HG02759 (cell line): ENCODE measurements at regions not wholly inside any gene's neighbourhood (a gene's known extent, or its start where the extent isn't known, plus 50 kb on each side); places are given as distances from the start of the nearest gene placed in this dataset.

Experiments used
- ATAC-seq: cut with Tn5 transposase; IDR thresholded peaks from one replicate; pipeline ENCODE4 v1.9.1; 2021; ENCODE audit warnings: mild to moderate bottlenecking, moderate library complexity; ENCODE audit not compliant: unreplicated experiment

DNA sequence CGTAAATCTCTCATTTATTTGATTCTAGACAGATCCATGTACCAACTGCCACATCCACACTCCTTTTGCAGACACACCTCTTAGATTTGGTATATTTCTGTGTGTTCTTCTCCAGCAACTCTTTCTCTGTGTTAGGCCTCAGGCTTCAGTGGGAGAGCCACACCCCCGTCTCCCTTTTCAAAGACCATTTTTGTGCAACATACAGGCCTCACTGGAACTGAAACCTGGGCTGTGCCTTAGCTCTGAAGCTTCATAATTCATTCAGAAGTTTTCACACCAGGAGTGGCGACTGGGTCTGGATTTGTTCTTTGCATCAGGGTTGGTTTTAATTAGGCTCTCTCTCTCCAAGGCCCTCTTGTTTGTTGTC is 170.2 kb downstream of the THBS2 start:
- ATAC-seq = no peak

- ATAC-seq = no peak
Observed at GRCh38 chr6:169082817-169083507, 170.7 kb downstream of the THBS2 start.

GRCh38 chr6:169082093-169082492 is 171.6 kb downstream of the THBS2 start:
- no peak for ATAC-seq

GRCh38 chr6:169081248-169081647 is 172.4 kb downstream of the THBS2 start:
- no peak for ATAC-seq

DNA sequence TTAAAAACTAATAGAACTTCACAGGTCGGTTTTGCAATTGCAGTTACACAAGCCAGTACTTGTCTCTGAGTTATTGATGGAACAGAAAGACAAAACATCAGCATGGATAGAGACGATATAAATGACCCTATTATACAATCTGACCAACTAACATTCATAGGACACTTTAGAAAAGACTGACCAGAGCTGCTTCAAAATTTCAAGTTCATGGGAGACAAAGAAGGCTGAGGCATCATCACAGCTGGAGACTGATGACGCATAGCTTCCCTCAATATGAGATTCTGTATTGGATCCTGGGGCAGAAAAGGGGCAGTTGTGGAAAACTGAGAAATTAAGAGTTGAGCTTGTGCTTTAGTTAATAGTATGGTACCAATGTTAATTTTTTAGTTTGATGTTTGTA is 174.0 kb downstream of the THBS2 start:
- ATAC-seq = no peak

DNA sequence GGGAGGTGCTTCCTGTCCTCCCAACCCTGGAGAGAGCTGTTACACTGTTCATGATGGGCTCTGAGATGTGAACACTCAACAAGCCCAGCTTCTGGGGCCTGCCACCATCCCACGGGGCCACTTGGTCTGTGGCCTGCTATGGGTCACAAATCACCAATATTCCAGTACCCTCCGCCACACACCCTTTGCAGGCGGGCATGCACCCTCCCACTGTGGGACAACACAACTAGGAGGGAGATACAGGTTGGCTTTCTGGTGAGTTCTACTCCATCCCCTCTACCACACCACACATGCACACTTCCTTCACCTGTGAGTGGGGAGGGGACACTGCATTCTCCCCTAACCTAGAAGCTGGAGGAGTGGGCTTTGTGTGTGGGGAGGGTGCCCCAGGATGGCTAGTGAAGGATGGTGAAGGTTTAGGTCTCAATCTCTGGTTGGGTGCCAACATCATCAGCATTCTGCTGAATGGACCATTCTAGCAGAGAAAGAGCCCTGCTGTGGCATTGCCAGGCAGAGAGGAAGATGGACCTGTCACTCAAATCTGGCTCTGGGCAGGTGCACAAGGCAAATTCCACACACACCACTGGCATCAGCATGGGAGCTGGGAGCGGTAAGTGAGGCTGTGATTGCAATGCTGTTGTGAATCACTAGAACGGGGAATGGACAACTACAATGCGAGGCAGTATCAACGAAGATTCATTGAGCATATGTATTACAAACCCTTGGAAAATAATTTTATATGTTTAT is 175.1 kb downstream of the THBS2 start:
- no peak for ATAC-seq

DNA sequence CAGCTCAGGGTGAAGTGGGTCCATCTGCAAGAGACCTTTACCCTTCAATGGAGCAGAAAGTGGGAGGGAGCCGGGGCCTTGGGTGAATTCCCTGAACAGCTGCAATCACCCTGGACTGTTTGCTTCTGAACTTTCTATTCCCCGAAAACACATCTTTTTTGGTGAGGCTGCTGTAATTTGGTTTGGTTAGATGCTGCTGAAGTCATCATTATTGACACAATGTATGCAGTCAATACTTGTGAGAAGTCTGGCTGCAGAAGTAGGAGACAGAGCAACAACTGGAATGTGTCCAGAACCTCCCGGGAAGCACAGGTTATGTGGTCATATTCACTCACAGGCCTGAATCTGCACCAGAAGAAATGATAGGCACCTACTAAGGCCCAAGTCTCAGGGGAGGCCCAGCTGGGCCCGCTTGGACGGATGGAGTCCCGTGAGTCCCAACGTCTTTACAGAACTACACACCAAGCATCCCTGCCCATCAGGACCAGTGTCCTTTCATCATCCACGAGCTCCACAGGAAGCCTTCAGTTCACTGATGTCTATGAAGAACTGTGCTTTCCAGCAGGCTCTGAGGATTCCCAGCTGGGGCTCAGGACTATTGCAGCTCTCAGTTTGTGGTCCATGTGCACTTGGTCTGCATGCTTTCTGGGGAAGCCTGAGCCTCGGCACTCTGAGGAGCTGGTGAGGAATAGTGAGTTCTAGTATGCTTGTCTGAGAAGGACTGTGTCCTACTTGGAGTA is 177.6 kb downstream of the THBS2 start:
- no peak for ATAC-seq

DNA sequence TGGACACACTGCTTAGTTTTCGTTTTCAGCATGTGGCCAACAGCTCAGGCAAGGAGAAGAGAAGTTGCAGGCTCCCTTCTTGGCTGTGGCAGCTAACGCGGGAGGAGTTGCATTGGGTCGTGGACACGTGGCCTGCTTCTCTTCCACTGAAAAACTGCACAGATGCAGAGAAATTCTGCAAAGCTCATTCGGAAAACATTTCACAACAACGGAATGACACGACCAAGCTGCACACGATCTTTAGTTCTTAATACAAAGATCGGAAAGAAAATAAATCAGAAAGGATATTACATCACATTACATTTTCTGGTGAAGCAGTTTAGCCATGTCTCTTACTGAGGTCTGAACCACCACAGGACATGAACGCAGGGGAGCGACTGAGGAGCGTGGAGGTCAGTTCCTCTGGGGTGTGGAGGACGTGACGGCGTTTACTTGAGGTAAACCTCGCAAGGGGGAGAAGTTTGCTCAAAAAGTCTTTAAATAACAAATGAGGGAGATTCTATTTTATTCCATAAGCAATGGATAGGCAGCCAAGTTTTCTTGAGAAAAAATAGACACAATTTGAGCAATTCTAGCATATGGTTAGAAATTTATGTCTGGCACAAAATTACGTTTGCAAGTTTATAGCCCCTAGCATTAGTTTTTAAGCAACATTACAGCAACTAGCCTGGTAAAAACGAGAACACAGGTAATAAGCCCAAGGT is 178.3 kb downstream of the THBS2 start:
- ATAC-seq = no peak

GRCh38 chr6:169074526-169074925 is 179.1 kb downstream of the THBS2 start:
- no peak for ATAC-seq

DNA sequence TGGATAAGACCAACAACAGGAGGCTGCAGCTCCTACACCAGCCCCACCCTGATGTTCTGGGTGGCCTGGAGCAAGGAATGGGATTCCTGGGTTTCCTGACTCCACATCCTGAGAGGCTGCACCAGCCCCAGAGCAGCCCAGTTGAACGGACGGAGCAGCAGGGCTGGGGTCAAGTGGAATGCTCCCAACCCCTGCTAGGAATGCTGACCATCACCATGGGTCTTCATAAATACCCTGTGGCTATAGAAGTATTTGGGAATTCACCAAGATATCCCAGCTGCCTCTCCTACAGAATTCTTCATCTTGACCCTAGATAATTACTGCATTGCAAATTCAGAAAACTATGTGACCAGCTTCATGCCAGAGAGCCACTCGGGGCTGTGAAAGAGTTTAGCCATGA is 180.3 kb downstream of the THBS2 start:
- ATAC-seq = no peak

- ATAC-seq = no peak
Observed at GRCh38 chr6:169072127-169073042, 181.3 kb downstream of the THBS2 start.

GRCh38 chr6:169071394-169071793 is 182.3 kb downstream of the THBS2 start:
- ATAC-seq = no peak

GRCh38 chr6:169070506-169071176 is 183.0 kb downstream of the THBS2 start:
- ATAC-seq = no peak

- ATAC-seq = no peak
Observed at GRCh38 chr6:169069356-169069755, 184.3 kb downstream of the THBS2 start.

DNA sequence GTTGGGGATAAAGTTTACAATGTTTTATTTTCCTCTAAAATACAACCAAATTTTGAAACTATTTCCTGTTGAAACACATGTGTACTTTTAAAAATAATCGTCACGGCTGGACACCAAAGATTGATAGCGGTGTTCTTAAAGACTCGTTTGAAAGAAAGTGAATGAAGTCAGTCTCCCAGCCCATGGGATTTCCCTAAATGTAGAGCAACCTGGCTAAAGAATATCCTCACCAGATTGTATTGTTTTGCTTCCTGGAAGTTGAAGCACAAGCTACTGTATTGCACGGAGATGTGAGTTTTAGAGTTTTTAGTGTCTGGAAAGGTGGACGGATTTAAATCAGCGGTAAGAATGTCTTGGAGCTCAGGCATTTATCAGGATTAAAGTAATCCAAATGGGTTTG is 189.5 kb downstream of the THBS2 start:
- no peak for ATAC-seq

- ATAC-seq = no peak
Observed at GRCh38 chr6:169062272-169062671, 191.4 kb downstream of the THBS2 start.

DNA sequence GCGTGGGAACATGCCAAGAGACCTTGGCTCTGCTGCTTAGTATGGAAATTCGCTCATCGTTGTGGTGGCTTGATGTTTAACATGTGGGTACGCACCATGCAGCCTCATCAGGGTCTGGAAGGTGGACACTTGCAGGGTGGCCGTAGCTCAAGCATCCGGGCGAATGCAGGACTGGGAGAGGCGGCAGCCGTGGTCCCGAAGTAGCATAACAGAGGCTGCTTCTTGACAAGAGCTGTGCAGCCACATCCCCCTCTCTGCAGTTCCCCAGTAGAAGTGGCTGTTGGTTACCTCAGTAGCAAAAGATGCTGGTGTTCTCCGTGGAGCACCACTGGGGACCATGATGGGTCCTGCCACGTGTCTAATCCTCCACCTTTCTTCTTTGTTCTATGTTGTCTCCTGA is 195.0 kb downstream of the THBS2 start:
- ATAC-seq = no peak

- no peak for ATAC-seq
Observed at GRCh38 chr6:169052462-169052861, 201.2 kb downstream of the THBS2 start.

DNA sequence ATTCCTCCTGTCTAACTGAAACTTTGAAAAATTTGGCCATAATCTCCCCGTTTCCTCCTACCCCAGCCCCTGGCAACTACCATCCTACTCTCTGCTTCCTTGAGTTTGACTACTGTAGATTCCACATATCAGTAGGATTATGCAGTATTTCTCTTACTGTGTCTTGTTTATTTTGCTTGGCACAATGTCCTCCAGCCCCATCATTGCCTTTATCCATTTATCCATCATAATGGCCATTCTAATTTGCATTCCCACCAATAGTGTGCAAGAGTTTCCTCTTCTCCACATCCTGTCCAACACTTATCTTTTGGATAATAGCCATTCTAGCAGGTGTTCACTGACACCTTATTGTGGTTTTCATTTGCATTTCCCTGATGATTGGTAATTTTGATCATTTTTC is 202.3 kb downstream of the THBS2 start:
- no peak for ATAC-seq

DNA sequence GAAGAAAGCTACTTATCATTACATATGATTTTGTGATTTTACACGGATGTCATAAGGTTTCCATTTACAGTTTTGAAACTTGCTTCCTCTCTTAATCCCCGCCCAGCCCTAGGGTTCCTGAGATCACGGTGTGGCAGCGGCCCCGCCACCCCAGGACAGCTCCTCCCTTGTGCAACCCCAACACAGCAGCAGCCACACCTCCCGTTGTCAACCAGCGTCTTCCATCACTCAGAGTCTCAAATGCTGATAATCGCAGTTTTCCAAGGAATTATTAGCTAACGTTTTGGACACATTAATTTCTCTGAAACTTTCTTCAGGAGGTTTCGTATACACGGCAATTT is 204.8 kb downstream of the THBS2 start:
- ATAC-seq = no peak
